A549 (cell line): ENCODE measurements at regions not wholly inside any gene's neighbourhood (a gene's known extent, or its start where the extent isn't known, plus 50 kb on each side); places are given as distances from the start of the nearest gene placed in this dataset.

Experiments used
- ATAC-seq, 2 experiments: fragments of 200-7000 bp in 1 of 2; fragments of >200 bp in 1 of 2; cut with Nextera tagmentation in 1 of 2; cut with Tn5 transposase in 1 of 2; 3 replicates each; pipeline versions ENCODE4 v1.8.0 to v1.9.1; 2018 to 2020; ENCODE audit warnings: mild to moderate bottlenecking in 1 of 2, moderate library complexity in 1 of 2
- CTCF ChIA-PET: fragments of 300-600 bp; sonication (Branson Sonifier 250); formaldehyde crosslinking; extraction: SDS; loops from one replicate; lab custom pipeline; 2021; ENCODE audit warnings: antibody characterized with exemption, inconsistent platforms; lab: Yijun Ruan, JAX
- POLR2A ChIA-PET: fragments of 350-600 bp; formaldehyde crosslinking; extraction: SDS; loops from one replicate; lab custom pipeline; 2021; ENCODE audit warnings: antibody characterized with exemption, inconsistent platforms; lab: Yijun Ruan, JAX
- DNase-seq, 2 experiments: peaks; one replicate each; pipeline versions ENCODE4 v3.0.0 to v3.0.0-alpha.2; 2011 to 2016; ENCODE audit warnings: low read depth in 1 of 2, low spot score in 1 of 2
- FAIRE-seq: peaks from 2 replicates; lab custom pipeline; 2011; peaks lifted over from hg19 to GRCh38; lab: Jason Lieb, UNC
- H3K27ac ChIP-seq, 2 experiments: fragments of >200 bp; sonication (Bioruptor Twin); formaldehyde crosslinking; 3 replicates each; pipeline ENCODE4 v1.5.1; 2016 to 2017
- H3K4me1 ChIP-seq: fragments of >200 bp; sonication (Bioruptor Twin); formaldehyde crosslinking; 3 replicates; pipeline ENCODE4 v1.6.1; 2016
- H3K4me2 ChIP-seq: fragments of >200 bp; sonication (Bioruptor Twin); formaldehyde crosslinking; 3 replicates; pipeline ENCODE4 v1.6.1; 2016
- H3K4me3 ChIP-seq: fragments of >200 bp; sonication (Bioruptor Twin); formaldehyde crosslinking; 3 replicates; pipeline ENCODE4 v1.5.1; 2016
- H3K9me3 ChIP-seq: fragments of >200 bp; sonication (Bioruptor Twin); formaldehyde crosslinking; 3 replicates; pipeline ENCODE4 v1.6.1; 2016
- BHLHE40 ChIP-seq: IDR thresholded peaks from 2 replicates; pipeline ENCODE4 v1.6.1; 2012; ENCODE audit warnings: low read depth, low read length, inconsistent platforms
- CHD2 ChIP-seq: fragments of 150-350 bp; IDR thresholded peaks from 2 replicates; pipeline ENCODE4 v1.6.1; 2014; ENCODE audit warnings: low read length; ENCODE audit not compliant: partially characterized antibody
- EHMT2 ChIP-seq: fragments of 200-600 bp; sonication (generic); IDR thresholded peaks from 2 replicates; pipeline ENCODE4 v1.6.1; 2016; ENCODE audit warnings: antibody characterized with exemption, low read depth, mild to moderate bottlenecking, moderate library complexity
- ELK1 ChIP-seq: fragments of 150-350 bp; IDR thresholded peaks from 2 replicates; pipeline ENCODE4 v1.6.1; 2014; ENCODE audit warnings: low read depth, mild to moderate bottlenecking, low read length
- GATA3 ChIP-seq: IDR thresholded peaks from 2 replicates; pipeline ENCODE4 v1.6.1; 2012; ENCODE audit warnings: borderline replicate concordance
- HDAC2 ChIP-seq: fragments of 200-600 bp; sonication (generic); IDR thresholded peaks from 2 replicates; pipeline ENCODE4 v1.6.1; 2016
- HEYL ChIP-seq: fragments of 250-450 bp; sonication (Bioruptor Pico); IDR thresholded peaks from 2 replicates; pipeline ENCODE4 v1.8.0; 2021; ENCODE audit warnings: mild to moderate bottlenecking, moderate library complexity
- HOXA7 ChIP-seq: fragments of 250-450 bp; sonication (Bioruptor Pico); IDR thresholded peaks from 2 replicates; pipeline ENCODE4 v1.5.0; 2020; ENCODE audit warnings: mild to moderate bottlenecking, moderate library complexity
- JUN ChIP-seq, 2 experiments: fragments of >200 bp; sonication (Bioruptor Twin); formaldehyde crosslinking; IDR thresholded peaks; 2 replicates in 1 of 2; 3 replicates in 1 of 2; pipeline ENCODE4 v1.6.1; 2016 to 2017
- KDM1A ChIP-seq: fragments of 200-600 bp; sonication (generic); IDR thresholded peaks from 2 replicates; pipeline ENCODE4 v1.6.1; 2016; ENCODE audit warnings: low read depth, mild to moderate bottlenecking
- MAFK ChIP-seq: fragments of 450-650 bp; IDR thresholded peaks from 2 replicates; pipeline ENCODE4 v1.6.1; 2014; ENCODE audit not compliant: partially characterized antibody
- MAZ ChIP-seq: fragments of 150-350 bp; IDR thresholded peaks from 2 replicates; pipeline ENCODE4 v1.6.1; 2014; ENCODE audit warnings: antibody characterized with exemption, low read depth, low read length, borderline replicate concordance
- PHF8 ChIP-seq: fragments of 200-600 bp; sonication (generic); IDR thresholded peaks from 2 replicates; pipeline ENCODE4 v1.6.1; 2016; ENCODE audit warnings: low read depth, mild to moderate bottlenecking, antibody characterized with exemption, moderate library complexity, borderline replicate concordance
- POLR2A ChIP-seq: IDR thresholded peaks from 2 replicates; pipeline ENCODE4 v1.6.1; 2012; ENCODE audit warnings: mild to moderate bottlenecking, low read length
- POLR2AphosphoS2 ChIP-seq: conservative IDR thresholded peaks from 2 replicates; pipeline ENCODE4 v1.6.1; 2012; ENCODE audit warnings: low read length, improper control_type of control experiment, inconsistent platforms
- RAD21 ChIP-seq, 2 experiments: fragments of >200 bp in 1 of 2; sonication (Bioruptor Twin) in 1 of 2; formaldehyde crosslinking in 1 of 2; IDR thresholded peaks in 1 of 2; conservative IDR thresholded peaks in 1 of 2; 2 replicates in 1 of 2; 3 replicates in 1 of 2; pipeline ENCODE4 v1.6.1; 2012 to 2018; ENCODE audit warnings: inconsistent platforms in 1 of 2
- RCOR1 ChIP-seq: fragments of 150-350 bp; IDR thresholded peaks from 2 replicates; pipeline ENCODE4 v1.6.1; 2014; ENCODE audit warnings: antibody characterized with exemption, low read length, low read depth
- SMC3 ChIP-seq: fragments of >200 bp; sonication (Bioruptor Twin); formaldehyde crosslinking; IDR thresholded peaks from 3 replicates; pipeline ENCODE4 v1.6.1; 2018; ENCODE audit warnings: inconsistent platforms
- SREBF2 ChIP-seq: fragments of 450-650 bp; IDR thresholded peaks from 2 replicates; pipeline ENCODE4 v1.6.1; 2014; ENCODE audit warnings: mild to moderate bottlenecking, moderate library complexity
- TFCP2L1 ChIP-seq: fragments of 250-450 bp; sonication (Bioruptor Pico); IDR thresholded peaks from 2 replicates; pipeline ENCODE4 v1.5.0; 2021; ENCODE audit warnings: mild to moderate bottlenecking
- WGBS: methylation state at CpG from one replicate; pipeline ENCODE4 v1.1.6; 2017; ENCODE audit errors: missing lambda C conversion rate; 5-methylcytosine and 5-hydroxymethylcytosine counted together
- TF ChIP-seq, protein P1 (sequence below): fragments of 250-450 bp; sonication (Bioruptor Pico); IDR thresholded peaks from 2 replicates; pipeline ENCODE4 v1.5.0; 2020; ENCODE audit warnings: low read depth, mild to moderate bottlenecking, moderate library complexity
- TF ChIP-seq, protein P2 (sequence below): fragments of 250-450 bp; sonication (Bioruptor Pico); IDR thresholded peaks from 2 replicates; pipeline ENCODE4 v1.5.0; 2021; ENCODE audit warnings: mild to moderate bottlenecking, moderate library complexity, borderline replicate concordance
- TF ChIP-seq, protein P3 (sequence below): fragments of >200 bp; sonication (Bioruptor Twin); formaldehyde crosslinking; IDR thresholded peaks from 3 replicates; pipeline ENCODE4 v1.5.1; 2016

DNA sequence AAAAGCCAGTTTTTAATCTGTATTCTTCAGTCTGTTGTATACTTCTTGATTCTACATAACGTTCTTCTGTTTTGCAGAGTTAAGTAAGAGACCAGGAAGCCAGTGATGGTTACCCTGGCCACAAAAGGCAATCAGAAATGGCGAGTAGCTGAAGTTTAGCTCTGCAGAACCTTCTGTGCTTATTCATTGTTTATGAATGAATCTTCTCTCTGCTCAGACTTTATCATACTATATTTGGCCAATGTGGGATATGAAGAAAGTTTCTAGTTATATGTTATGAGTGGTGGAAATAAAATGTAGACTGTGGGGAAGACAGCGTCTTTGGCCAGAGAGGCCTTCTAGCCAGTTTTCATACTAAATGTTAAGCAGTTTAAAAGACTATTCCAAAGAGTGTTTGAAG is 249.9 kb upstream of the RGS6 start:
- no peaks in the 10 kb centered on the region for H3K4me1 ChIP-seq
- no peak for TF ChIP-seq CHD2
- no peak for TF ChIP-seq SREBF2
- no peak for TF ChIP-seq PHF8
- no peak for TF ChIP-seq KDM1A
- TF ChIP-seq, protein P1, sequence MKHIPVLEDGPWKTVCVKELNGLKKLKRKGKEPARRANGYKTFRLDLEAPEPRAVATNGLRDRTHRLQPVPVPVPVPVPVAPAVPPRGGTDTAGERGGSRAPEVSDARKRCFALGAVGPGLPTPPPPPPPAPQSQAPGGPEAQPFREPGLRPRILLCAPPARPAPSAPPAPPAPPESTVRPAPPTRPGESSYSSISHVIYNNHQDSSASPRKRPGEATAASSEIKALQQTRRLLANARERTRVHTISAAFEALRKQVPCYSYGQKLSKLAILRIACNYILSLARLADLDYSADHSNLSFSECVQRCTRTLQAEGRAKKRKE: no peak
- no peak for TF ChIP-seq GATA3
- TF ChIP-seq HDAC2: no peak
- no peak for TF ChIP-seq BHLHE40
- TF ChIP-seq, protein P2, sequence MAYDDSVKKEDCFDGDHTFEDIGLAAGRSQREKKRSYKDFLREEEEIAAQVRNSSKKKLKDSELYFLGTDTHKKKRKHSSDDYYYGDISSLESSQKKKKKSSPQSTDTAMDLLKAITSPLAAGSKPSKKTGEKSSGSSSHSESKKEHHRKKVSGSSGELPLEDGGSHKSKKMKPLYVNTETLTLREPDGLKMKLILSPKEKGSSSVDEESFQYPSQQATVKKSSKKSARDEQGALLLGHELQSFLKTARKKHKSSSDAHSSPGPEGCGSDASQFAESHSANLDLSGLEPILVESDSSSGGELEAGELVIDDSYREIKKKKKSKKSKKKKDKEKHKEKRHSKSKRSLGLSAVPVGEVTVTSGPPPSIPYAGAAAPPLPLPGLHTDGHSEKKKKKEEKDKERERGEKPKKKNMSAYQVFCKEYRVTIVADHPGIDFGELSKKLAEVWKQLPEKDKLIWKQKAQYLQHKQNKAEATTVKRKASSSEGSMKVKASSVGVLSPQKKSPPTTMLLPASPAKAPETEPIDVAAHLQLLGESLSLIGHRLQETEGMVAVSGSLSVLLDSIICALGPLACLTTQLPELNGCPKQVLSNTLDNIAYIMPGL: no peak
- ChIA-PET CTCF (no interaction called here), POLR2A (no interaction called here)
- no peak for DNase-seq
- H3K4me3 ChIP-seq: no peak overlapping the region
- ATAC-seq: no peak
- no peak for FAIRE-seq
- no peak overlapping the region for H3K27ac ChIP-seq
- WGBS: 72% methylated on average over 3 of the region's 3 CpGs
- no peaks in the 10 kb centered on the region for H3K9me3 ChIP-seq
- no peak overlapping the region for H3K4me2 ChIP-seq

- no peak for DNase-seq
- no peak overlapping the region for H3K27ac ChIP-seq
- ChIA-PET POLR2A (no interaction called here), CTCF (no interaction called here)
- H3K4me2 ChIP-seq: no peak overlapping the region
- no peak overlapping the region for H3K4me3 ChIP-seq
- no peak for FAIRE-seq
- WGBS: 76% methylated on average over 15 of the region's 15 CpGs
- TF ChIP-seq MAFK: no peak
- TF ChIP-seq, protein P1: no peak
- TF ChIP-seq HOXA7 (CRISPR knock-in tag): no peak
- TF ChIP-seq SREBF2: no peak
- no peak for TF ChIP-seq BHLHE40
- TF ChIP-seq JUN (IDR thresholded peaks at IDR 0.05): no peak
- TF ChIP-seq ELK1: no peak
- TF ChIP-seq POLR2A: no peak
- TF ChIP-seq TFCP2L1 (CRISPR knock-in tag): no peak
- no peak for TF ChIP-seq POLR2AphosphoS2
- TF ChIP-seq, protein P3, sequence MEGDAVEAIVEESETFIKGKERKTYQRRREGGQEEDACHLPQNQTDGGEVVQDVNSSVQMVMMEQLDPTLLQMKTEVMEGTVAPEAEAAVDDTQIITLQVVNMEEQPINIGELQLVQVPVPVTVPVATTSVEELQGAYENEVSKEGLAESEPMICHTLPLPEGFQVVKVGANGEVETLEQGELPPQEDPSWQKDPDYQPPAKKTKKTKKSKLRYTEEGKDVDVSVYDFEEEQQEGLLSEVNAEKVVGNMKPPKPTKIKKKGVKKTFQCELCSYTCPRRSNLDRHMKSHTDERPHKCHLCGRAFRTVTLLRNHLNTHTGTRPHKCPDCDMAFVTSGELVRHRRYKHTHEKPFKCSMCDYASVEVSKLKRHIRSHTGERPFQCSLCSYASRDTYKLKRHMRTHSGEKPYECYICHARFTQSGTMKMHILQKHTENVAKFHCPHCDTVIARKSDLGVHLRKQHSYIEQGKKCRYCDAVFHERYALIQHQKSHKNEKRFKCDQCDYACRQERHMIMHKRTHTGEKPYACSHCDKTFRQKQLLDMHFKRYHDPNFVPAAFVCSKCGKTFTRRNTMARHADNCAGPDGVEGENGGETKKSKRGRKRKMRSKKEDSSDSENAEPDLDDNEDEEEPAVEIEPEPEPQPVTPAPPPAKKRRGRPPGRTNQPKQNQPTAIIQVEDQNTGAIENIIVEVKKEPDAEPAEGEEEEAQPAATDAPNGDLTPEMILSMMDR: no peak
- no peak for TF ChIP-seq RAD21 (conservative IDR thresholded peaks at IDR 0.05 in 1 of 2, IDR thresholded peaks at IDR 0.05 in 1 of 2)
- TF ChIP-seq RCOR1: no peak
- no peak for TF ChIP-seq MAZ
- no peak for TF ChIP-seq HEYL (CRISPR knock-in tag)
- TF ChIP-seq EHMT2: no peak
- no peak for TF ChIP-seq SMC3
- no peaks in the 10 kb centered on the region for H3K4me1 ChIP-seq
- ATAC-seq: no peak
- H3K9me3 ChIP-seq: no peaks in the 10 kb centered on the region
Measured at GRCh38 chr14:71684323-71684722, 247.9 kb upstream of the RGS6 start.
